ENCODE measurements at regions not wholly inside any gene's neighbourhood (a gene's known extent, or its start where the extent isn't known, plus 50 kb on each side); places are given as distances from the start of the nearest gene placed in this dataset.

- TF ChIP-seq CTCF (conservative IDR thresholded peaks at IDR 0.05 in 1 of 2, IDR thresholded peaks at IDR 0.05 in 1 of 2; ENCODE audit: extremely low read depth in 1 of 2, insufficient read depth in 1 of 2, low read depth in 1 of 2, low read length in 2 of 2) (no peak), EZH2 (IDR thresholded peaks at IDR 0.05; ENCODE audit: borderline replicate concordance, low read length) (no peak)
Measured at GRCh38 chr1:118815909-118816308, 172.2 kb downstream of the TBX15 start.

All from mammary epithelial cell (primary cell).